ENCODE measurements at regions not wholly inside any gene's neighbourhood (a gene's known extent, or its start where the extent isn't known, plus 50 kb on each side); places are given as distances from the start of the nearest gene placed in this dataset.

DNA sequence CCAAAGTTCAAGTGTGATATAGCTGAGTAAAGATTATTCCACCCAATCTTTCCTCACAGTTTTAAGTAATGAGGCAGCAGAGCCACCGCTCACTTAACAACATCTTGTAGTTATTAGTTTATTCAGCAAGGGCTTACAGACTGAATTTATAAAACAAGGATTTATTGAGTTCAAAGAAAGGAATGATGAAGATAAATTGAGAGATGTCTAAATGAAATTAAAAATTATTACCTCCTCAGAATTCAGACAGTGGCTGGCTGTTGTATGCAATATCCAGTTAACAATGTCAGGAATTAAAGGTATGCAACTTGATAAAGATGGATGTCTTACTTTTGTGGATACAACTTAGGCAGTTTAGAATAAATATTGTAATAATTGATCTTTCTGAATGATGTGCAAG is 927.3 kb upstream of the CDH2 start:
- DNase-seq, result no peak

DNA sequence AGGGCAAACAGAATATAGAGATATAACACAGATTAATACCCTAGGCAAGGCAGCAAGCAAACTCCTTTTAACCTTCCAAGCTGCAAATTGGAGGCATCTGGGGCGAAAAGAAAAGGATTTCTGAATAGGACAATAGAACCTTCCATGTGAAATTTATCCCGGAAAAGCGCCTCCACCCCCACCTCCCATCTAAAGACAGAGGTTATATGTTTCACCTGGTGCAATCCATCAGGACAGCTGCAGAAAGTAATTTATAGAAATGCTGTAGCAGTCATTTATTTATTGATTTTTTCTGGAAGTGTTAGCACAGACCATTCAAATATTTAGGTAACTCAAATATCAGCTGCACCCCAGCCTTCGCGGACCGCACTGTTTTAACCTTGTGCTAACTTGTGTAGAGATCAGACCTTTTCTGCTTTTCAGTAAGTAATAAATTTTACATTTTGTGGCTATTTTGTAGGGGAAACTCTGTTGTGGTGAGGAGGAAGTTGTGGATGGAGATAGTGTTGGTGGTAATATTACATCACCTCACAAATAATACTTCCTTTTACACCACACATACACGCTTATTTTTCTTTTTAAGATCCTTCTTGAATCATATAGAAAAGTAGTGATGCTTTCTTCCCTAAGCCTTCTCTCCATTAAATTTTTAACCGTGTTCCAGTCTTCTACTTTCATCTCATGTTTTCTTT is 919.3 kb upstream of the CDH2 start:
- no peak for DNase-seq

DNA sequence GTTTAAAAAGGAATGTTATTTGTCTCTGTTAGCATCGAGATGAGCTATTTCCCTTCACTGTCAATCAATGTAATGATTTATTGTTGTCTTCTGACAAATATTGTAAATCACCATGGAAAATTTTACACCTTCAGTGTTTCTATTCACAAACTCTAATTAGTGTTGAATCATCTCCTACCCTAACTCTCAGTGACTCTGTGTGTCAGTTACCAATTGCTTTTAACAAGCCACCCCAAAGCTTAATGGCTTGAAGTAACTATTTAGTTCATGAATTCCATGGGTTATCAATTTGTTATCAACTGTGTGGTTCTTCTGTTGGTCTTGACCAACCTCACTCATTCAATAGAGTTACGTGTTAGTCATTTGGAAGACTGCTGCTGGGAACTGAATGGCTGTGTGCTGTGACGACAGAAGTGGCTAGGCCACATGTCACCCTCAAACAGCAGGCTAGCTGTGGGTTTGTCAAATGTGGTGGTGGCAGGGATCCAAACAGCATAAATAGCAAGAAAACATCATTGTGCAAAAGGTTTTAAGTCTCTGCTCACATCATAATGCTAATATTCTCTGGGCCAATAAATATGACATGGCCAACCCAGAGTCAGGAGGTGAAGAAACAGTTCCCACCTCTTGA is 910.8 kb upstream of the CDH2 start:
- DNase-seq, result no peak

DNA sequence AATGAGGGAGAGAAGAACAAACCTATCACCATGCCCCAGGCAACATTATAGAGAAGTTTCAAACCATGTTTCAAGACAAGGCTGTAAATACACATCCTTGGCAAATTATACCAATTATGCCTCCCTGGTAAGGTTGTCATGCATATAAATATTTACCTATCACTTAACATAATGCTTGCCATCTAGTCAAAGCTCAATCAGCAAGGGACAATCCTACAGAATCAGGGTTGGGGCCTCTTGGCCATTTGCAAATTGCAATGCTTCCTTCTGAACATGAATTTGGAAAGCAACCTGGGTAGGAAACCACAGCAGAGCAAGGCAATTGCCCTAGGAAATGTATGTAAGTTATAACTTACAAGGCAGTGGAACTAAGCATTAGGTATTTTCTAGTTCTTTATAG is 907.2 kb upstream of the CDH2 start:
- no peak for DNase-seq

DNA sequence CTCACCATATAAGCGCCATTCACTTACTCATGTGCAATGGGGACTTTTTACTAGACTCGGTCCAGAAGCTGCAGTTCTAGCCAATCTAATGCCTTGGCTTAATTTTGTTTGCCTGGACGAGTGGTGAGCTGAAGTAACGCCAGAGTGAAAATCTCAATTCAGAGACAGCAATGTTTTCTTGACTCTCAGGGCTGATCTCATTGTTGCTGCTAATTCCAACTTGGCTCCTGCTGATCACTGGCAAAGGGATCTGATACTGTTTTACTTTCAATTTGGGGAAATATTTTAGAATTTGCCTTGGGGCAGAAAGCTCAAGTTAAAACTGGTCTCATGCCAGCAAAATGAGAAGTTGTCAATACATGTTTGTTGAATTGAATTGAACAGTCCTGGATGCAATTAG is 906.6 kb upstream of the CDH2 start:
- DNase-seq, result no peak

DNA sequence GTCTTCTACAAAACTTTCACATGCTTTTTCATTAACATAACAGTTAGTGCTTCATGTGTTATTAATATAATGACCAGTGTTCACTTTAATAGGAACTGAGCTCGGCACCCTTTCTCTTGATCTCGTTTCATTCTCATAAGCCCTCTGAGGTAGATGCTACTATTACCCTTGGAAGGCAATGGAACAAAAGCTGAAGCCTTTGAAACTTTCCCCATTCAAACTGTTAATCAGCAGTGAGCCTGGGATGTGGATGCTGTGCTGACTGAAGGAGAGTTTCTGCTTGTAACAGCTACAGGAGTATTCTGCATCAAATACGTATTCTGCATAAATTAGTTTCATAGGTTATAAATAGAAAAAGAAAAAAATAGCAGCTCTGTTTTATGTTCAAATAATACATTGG is 904.0 kb upstream of the CDH2 start:
- DNase-seq, result no peak

DNA sequence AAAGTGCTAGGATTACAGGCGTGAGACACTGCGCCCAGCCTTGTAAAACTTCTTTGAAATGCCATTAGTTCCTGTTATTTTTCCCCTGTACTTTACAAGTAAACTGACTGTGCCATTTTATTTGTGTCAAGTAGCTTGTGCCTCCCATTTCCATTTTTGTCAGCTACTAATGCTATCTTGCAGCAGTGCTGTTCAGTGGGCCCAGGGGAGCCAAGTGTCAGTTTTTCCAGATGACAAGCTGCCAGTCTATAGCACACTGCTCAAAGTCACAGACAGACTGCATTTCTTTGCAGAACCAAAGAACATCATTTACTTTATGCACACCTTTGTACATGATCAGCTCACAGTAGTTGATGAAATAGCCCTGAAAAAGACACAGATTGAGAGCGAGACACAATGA is 901.3 kb upstream of the CDH2 start:
- DNase-seq, result no peak

DNA sequence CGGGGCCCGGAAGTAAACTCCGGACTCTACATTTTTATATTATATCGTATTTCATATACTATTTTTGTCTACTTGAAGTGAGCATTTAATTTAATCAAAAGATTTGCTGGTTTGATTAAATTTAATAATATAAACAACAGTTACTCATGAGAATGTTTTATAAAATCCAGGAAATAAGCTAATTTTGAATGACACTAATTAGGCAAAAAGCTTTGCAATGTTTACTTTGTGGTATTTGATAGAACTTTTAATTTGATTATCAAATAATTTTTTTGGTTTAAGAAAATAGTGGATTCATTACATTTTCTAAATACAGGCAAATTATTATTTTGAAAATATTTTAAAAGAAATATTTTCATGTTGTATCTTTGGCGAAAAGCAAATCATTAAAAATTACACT is 900.4 kb upstream of the CDH2 start:
- DNase-seq, result no peak

DNA sequence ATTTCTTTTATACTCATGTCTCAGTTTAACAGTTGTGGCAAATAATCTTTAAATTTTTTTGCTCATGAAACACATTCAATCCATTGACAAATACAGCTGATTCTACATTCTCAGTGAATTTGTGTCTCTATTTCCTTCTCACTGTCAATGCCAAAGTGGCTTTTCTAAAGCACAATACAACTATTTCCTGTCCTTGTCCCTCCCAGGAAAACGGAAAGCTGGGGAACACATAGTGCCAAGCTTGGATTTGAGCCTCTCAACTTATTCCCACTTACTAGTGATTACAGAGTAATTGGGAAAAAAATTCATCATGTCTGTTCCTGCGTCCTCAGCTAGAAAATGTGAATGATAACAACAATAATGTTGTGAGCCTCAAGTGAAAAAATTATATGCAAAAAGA is 899.7 kb upstream of the CDH2 start:
- DNase-seq, result no peak

DNA sequence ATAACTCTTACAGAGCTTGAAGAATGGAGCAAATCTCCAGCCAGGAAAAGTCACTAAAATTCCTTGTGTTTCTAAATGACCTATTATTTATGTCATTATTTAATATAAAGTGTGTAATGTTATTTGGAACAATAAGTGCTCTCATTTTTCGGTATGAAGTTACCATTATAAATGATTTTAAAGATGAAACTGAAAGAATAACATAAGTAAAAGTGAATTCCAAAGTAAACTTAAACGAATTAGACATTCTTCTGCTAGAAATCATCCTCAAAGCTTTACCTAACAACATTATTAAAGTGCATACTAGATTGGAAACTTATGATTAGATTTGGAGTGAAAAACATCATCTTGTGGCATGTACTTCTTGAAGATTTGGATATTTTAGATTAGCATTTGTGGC is 897.2 kb upstream of the CDH2 start:
- no peak for DNase-seq

DNA sequence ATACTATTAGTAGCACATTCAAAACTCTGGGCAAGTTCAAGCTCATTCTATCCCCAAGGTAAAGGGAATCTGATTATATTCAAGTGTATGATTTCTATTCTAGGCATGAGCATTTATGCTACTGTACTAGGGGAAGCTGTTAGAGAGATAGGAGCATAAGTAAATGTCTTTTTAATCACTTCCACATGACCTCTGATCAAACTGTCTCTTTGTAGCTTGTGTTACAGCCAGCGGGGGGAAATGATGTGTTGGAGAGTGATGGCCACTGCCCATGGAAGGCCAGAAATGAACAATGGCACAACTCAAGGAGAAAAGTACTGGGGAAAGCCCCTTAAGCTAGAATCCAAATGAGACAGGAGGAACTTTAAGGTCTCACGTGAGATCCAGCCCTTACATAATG is 894.9 kb upstream of the CDH2 start:
- DNase-seq, result no peak

DNA sequence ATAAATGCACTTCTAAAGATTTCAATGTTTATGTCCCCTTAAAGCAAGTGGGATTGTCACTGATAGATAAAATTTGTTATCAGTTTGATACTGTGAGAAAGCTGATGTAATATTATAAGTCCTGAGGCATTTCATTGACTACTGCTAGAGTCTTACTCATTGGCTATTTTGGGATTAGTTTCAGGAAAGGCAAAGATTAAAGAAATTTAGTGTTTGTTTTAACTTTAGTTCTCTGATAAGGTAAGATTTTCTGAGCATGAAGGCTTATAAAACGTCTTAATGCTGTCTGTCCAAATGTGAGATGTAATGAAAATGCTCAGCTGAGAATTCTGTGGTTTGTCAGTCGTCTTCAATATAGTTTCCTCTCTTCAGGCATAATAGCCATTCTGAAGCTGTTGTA is 886.4 kb upstream of the CDH2 start:
- DNase-seq, result no peak

DNA sequence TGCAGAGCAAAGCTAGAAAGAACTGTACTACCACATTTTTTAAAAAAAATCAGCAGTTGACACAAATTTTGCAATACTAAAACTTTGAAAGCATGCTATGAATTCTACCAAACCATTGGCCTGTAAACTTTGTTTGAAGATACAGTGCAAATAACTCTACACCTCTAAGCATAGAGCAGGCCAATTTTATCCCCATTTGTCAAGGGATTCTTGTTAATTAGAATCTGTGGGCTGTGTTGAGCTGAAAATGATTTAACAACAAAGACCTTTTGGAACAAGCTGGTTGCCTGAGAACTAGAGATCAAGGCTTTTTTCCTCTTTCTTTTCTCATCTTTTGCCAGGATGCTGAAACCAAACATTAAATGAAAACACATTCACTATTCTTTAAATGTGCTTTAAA is 886.0 kb upstream of the CDH2 start:
- DNase-seq, result no peak

DNA sequence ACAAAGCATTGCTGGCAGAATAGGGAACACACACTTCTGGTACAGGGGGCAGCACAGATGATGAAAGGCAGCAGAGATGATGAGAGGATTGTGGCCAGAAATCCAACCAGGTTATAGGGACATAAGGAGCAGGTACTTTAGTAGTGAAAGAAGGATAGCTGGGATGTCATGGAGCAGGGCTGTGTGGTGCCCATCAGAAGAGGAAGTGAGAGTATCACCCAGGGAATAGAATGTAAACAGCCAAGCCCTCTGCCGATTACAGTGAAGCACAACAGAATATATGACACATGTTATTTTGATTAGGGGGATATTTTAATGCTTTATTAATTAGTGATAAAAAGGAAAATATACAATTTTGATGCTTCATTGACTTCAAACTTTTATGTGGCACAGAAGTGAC is 883.4 kb upstream of the CDH2 start:
- DNase-seq, result no peak

DNA sequence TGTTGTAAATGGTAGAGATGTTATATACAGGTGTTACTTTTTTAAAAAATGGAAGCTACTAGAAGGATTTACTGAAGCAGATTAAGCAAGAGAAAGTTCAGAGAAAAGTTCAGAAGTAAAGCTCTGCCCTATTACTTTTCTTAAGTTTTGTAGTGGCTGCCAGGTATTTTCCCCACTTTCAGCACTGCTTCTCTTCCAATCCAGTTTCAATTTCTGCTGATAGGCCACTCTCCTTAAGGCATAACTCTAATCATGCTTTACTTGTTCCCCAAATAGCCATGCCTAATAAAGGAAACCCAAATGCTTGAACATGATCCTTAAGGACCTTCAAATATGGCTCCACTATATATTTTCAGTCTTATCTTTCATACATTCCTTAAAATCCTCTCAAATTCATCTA is 880.8 kb upstream of the CDH2 start:
- DNase-seq, result no peak

DNA sequence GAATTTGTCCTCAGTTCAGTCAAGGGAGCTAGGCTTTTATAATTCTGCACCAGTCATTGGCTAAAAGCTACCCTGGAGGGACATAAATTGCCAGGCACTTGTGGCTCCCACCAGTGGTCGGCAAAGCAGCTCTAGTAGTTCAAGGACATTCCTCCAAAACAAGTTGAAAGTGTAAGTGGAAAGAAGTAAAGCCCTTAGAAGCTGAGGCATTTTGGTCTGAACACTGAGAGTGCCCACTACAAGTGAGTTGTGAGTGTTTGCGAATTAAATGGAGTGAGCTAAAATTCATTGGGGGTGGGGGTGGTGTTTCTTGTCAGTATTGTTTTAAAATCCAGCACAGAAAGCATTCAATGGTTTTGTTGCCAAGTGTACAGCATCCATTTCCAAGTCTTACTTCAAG is 879.9 kb upstream of the CDH2 start:
- DNase-seq, result no peak

DNA sequence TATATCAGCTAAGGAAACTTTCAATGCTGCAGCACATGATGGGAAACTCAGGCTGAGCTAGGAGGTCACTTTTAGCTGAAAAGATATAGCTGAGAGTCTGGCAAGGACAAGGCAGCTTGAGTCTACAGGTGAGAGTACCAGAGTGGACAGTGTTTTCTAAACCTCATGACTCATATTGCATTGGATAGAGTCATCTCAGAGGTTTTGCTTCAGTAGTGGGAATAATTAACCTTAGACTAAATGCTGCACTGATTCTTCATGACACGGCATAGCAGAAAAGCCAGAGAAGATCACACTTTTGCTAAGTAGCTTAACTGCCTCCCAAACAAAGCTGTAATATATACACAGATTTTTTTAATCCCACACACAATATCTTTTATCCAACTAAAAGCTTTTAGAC is 865.0 kb upstream of the CDH2 start:
- no peak for DNase-seq

DNA sequence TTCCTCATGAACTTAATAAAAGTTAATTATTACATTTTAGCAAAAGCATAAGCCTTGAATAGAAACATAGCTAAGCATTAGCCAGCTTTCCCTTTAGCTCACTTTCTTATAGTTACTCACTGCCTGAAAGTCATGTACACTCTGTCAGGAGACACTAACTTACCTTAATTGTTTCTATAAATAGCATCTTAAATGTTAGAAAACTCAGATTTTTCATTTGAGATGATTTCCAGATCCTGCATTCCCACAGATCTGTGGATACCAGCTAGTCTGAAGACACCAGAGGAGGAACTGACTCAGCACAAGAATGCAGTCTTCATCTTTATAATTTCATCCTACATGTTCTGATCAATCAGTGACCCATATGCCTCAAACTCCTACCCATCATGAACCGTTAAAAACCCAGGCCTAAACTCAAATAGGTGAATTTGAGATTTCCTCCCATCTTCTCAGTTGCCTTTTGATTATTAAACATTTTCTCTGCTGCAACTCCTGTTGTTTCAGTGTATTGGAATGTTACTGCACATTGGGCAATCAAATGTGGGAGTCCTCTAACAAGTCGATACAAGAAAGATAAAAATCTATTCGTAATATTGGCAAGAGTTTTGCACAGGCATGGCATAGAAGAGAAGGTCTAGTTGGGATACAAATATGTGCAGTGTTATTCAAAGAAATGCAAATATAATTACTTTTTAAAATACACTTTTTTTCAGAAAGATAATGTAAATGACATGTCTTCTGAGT is 857.4 kb upstream of the CDH2 start:
- no peak for DNase-seq

DNA sequence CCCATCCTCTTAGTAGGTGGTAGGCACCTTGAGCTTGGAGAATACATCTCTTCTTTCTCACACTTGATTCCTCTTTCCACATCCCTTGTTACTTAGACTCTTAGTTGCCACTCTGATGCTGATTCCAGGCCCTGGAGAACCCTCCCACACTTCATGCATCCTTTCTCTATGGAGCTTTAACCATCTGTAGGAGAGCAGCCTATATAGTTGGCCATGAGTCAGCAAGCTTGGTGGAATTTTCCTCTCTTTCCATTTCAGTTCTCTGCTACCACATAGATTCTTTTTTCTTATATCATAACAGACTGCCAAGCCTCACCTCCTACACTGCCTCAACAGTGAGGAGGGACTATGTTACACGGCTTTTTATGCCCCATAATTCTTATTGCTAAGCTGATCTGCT is 851.6 kb upstream of the CDH2 start:
- DNase-seq, result no peak

DNA sequence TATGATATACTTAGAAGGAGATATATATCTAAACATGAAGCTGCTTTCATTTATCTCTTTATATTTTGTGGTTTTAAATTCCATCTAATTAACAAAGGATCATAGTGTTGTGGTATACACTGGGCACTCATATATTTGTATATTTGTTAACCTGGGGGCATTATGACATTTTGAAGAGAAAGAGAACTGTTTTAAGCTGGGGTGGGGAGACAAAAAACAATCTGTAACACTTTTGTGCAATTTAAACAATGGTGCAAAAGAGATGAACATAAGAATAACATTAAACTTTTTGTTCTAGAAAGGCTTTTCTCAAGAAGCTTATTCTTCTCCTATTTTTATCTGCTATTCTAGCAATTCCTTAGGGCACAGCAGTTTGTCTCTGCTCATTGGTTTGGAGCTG is 842.0 kb upstream of the CDH2 start:
- DNase-seq, result no peak

DNA sequence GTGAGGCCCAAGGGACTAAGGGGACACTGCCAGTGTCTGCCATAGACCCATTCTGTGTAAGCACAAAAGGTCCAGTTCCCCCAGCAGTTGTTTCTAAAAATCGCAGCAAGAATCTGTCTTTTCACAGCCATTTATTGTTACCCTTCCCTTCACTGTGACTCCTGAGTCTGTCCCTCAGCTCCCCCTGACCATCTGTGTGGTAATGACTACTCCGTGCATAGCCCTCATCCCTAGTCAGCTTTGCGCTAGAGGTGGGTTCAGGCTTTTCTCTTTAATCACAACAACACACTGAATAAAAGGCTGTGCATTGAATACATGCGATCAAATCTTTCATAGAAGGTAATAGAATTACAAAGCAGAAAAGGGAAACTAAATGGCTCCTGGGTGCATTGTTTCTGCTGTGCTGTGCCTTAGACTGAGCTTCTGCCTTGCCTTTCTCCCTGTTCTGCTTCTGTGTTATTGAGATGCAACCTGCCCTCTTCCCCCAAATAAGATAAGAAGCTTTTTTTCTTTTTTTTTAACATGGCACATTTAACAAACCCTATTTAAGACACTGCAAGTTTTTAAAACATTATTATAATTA is 836.0 kb upstream of the CDH2 start:
- DNase-seq, result no peak

DNA sequence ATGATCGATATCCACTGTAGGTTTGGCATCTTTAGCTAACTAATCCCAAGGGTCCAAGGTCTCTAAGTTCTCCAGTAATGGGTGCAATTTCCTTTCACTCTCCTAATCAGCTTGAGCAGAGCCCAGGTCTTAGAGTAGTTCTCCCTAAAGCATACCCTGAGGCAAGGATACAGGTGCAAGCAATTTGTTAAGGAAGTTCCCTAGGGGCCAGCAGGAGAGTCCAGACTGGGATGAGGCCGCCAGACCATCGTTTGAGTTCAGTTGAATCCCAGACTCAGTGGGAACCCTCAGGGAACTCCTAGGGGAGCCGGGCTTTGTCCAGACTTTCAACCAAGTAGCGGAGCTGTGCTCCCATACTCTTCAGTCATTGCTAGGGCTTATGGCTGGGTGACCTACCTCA is 835.4 kb upstream of the CDH2 start:
- no peak for DNase-seq

DNA sequence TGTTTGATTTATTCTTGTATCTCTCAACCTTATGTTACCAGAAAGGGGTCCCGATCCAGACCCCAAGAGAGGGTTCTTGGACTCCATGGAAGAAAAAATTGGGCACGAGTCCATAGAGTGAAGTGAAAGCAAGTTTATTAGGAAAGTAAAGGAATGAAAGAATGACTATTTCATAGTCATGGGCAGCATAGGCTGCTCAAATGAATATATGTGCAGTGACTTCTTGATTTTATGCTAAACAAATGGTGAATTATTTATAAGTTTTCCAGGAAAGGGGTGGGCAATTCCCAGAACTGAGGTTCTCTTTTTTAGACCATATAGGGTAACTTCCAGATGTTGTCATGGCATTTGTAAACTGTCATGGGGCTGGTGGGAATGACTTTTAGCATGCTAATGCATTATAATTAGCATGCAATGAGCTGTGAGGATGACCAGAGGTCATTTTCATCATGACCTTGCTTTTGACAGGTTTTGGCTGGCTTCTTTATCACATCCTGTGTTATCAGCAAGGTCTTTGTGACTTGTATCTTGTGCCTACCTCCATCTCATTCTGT is 832.4 kb upstream of the CDH2 start:
- no peak for DNase-seq

DNA sequence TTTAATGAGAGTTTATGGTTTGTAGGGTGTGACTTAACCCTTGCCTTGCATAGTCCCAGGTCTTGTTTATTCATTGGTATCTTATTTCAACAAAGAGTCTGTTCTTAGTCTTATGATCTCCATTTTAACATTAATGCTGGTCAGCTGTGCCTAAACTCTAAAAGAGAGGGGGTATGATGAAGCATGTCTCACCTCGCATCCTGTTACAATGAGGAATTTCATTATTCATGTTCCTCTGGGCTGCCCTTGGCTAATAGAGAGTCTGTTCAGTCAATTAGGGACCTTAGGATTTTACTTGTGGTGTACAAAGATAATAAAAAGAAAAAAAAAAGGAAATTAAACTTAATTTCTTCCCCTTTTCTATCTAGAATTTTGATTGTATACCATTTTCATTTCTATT is 831.9 kb upstream of the CDH2 start:
- no peak for DNase-seq

Data from CD4-positive, alpha-beta T cell treated with Interleukin-15 for 1 hour (primary cell).